Nucleus accumbens (tissue), 56 donors: ENCODE measurements at regions not wholly inside any gene's neighbourhood (a gene's known extent, or its start where the extent isn't known, plus 50 kb on each side); places are given as distances from the start of the nearest gene placed in this dataset.
"Not testable (repeated sequence)": the region's sequence is repeated elsewhere in the genome, so short reads cannot be mapped to it uniquely, and the experiment has no call there.

Experiments
- DNase-seq, 56 donors: peaks; one replicate each; lab custom pipeline; 2025; lab: John Stamatoyannopoulos, UW

GRCh38 chr7:155377071-155377837 lies 79.6 kb downstream of the INSIG1 start:
- no peak for DNase-seq

DNA sequence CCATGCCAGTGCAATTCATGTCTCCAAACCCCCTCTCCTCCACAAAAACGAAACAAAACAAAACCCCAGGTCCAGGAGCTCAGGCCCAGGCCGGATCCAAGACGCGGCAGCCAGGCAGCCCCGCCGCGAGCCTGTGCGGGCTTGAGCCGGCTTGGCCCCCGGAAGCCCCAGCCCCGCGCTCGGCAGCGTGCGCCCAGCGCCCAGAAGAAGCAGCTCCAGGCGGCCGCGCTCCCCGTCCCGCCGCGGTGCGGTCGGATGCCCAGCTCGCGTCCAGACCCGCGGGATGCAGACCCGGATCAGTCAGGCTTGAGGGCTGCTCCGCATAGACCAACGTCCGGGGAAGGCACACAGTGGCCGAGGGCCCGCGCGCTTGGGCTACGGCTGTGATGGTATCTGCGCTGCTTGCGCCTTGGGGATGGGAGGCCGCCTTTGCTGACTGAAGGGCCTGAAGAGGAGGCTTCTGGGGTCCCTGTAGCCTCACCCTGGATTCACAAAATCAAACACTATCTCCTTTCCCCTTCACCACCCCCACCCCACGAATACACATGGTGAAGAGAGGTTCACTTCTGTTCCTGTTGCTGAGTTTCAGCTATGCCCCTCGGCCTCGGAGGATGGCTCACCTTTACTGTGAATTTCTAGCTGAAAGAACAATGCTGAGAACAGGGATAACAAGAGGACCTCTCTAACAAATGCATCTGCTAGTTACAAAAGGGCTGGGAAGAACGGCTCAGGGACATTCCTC lies 79.9 kb upstream of the EN2 start:
- DNase-seq, result no peak

DNA sequence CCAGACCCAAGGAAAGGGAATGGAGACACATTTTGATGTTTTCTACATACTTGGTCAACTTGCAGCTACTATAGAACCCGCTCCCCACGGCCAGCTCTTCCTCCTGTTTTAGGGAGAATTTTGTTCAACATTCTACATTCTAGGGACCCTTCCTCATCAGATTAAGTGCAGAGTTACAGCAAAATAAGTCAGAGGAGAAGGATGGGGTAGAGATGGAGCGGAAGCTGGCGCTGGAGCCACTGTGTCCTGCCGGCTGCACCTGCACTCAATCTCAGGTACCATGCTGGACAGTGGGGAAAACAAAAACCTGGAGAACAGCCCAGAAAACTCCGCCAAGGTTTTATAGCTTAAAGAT lies 79.4 kb upstream of the EN2 start:
- DNase-seq, result no peak

- no peak for DNase-seq
These were observed 78.7 kb upstream of the EN2 start for GRCh38 chr7:155378959-155379871.

- peak in 31 of 56 donors; percentile 7 to 70 (median 29) for DNase-seq
These were observed 77.6 kb upstream of the EN2 start for GRCh38 chr7:155380221-155380861.

DNA sequence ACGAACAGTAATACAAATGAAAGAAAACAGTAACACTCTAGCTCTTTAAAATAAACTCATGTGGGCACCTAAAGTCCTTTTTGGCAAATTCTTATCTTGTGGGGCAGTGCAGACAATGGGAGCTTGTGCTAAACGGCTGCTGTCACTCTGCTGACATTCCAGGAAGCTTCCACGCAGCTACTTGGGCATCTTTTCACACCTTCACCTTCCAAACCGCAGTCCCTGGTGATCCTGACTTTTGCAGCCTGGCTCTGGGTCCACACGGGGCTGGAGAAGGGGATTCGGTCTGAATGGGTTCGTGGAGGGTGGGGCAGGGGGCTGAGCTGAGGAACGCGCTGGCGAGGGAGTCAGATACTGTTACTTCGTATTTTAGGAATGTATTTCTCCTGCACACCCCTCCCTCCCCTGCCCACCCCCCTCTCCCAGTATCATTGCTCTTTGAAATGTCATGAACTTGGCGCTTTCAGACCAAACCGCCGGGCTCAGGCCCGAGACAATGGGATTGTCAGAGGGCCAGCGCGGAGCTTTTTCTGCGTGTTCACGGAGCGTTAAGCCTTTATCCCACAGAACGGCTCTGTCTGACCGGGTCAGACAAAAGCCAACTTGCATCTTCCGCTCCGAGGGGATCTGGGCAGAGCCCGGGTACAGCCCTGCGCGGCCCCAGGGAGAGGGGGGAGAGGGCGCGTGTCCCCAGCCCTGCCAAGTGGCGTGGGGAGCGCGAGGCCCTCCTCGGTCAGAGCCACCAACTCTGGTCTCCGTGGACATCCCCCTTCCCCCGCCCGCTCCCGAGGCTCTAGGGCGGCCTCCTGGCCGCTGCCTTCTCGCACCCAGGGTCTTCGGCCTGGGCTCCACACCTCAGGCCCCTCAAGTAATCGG lies 76.7 kb upstream of the EN2 start:
- peak in 8 of 56 donors; percentile 5 to 53 (median 18) for DNase-seq

- DNase-seq, result peak in 9 of 56 donors; percentile 3 to 53 (median 28)
These were observed 75.8 kb upstream of the EN2 start for GRCh38 chr7:155381852-155382801.

DNA sequence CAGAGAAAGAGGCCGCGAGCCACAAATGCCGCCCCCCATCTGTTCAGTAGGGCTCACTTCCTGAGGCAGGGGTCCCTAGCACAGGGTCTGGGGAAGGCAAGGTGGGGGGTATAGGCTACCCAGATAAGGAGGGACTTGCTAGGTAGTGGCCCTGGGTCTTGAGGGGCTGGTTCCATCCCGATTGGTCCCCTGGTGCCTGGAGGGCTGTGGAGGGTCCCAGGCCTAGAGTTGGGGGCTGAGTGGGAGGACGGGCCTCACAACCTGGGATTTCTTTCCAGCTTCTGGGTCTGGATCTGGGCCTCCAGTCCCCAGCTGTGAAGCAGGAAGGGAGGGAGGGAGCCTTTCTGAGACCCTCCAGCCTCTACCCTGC lies 75.1 kb upstream of the EN2 start:
- DNase-seq, result no peak

- DNase-seq, result no peak
These were observed 74.0 kb upstream of the EN2 start for GRCh38 chr7:155383756-155384491.

- DNase-seq, result no peak
These were observed 73.2 kb upstream of the EN2 start for GRCh38 chr7:155384751-155385150.

DNA sequence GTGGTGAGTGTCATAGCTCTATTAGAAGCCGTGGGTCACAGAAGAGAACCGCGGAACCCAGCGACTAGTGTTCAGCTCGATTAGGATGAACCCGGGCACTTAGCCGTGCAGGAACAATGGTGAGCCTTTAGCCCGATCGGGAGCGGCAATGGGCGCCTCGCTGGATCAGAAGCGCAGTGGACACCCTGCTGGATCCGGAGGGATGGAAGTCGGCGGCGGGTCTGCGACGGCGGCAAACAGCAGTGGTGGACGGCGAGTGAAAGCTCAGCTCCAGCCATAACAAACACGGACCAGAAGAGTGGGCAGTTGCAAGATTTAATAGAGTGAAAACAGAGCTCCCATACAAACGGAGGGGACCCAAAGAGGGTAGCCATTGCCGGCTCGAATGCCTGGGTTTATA lies 72.7 kb upstream of the EN2 start:
- not testable (repeated sequence) for DNase-seq

DNA sequence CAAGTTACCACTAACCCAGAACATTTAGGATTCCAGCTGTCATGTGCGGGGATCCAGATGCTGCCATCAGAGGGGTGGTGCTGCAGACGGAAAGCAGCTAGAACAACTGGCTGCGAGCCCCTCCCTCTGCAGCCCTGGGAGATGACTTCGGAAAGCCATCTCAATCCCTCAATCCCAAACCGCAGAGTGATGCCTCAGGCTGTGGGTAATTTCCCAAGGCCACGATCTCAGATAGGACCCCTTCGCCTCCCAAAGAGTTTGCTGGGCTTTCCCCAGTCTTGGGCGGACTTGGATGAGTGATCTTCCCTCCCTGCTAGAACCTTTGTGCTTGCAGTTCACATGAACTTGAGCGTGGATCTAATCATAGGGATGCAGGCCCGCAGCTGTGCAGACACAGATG lies 71.3 kb upstream of the EN2 start:
- no peak for DNase-seq

GRCh38 chr7:155387066-155387620 lies 70.8 kb upstream of the EN2 start:
- no peak for DNase-seq

DNA sequence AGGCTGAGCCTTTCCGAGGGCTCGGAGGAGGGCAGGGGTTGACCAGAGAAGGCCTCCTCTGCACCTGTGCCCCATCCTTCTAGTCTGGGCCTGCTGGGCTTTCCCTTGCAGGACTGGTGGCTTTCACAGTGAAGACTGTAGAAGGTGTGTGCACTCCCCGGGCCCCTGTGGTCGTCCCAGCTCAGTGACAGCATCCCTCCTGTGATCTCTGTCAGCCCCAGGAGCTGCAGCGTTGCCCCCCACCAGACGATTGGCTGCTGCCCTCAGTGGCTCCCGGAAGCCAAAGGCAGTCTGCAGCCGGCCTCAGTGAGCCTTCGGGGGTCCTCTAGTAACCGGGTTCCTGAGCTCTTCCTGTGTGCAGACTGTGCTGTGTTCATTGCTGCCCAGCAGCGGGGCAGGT lies 69.4 kb upstream of the EN2 start:
- no peak for DNase-seq

GRCh38 chr7:155391414-155391813 lies 66.5 kb upstream of the EN2 start:
- DNase-seq, result no peak

GRCh38 chr7:155392726-155393570 lies 65.0 kb upstream of the EN2 start:
- DNase-seq, result no peak
